Right cardiac atrium (tissue), 5 donors: ENCODE measurements at regions not wholly inside any gene's neighbourhood (a gene's known extent, or its start where the extent isn't known, plus 50 kb on each side); places are given as distances from the start of the nearest gene placed in this dataset.
"Not testable (repeated sequence)": the region's sequence is repeated elsewhere in the genome, so short reads cannot be mapped to it uniquely, and the experiment has no call there.

Experiments used
- ATAC-seq, 2 donors: fragments of 200-7000 bp; cut with Tn5 transposase; one replicate each; pipeline versions ENCODE4 v1.8.0 to v1.9.1; 2020; ENCODE audit warnings: moderate library complexity in 2 of 2, mild to moderate bottlenecking in 1 of 2
- DNase-seq, 3 donors: peaks; one replicate each; pipeline ENCODE4 v3.0.0-alpha.2; 2020
- H3K27ac ChIP-seq: one replicate; pipeline ENCODE4 v1.5.1; 2013; ENCODE audit warnings: mild to moderate bottlenecking, low read length, control low read depth, moderate library complexity
- H3K27me3 ChIP-seq: one replicate; pipeline ENCODE4 v1.6.1; 2013; ENCODE audit not compliant: control insufficient read depth, insufficient read depth
- H3K4me1 ChIP-seq: one replicate; pipeline ENCODE4 v1.6.1; 2013; ENCODE audit warnings: low read length; ENCODE audit not compliant: control insufficient read depth, insufficient read depth
- H3K4me3 ChIP-seq: one replicate; pipeline ENCODE4 v1.5.1; 2013; ENCODE audit warnings: low read length, control low read depth
- H3K9me3 ChIP-seq: one replicate; pipeline ENCODE4 v1.6.1; 2013; ENCODE audit warnings: low read length; ENCODE audit not compliant: control insufficient read depth
- WGBS: extraction: QIAGEN DNeasy Blood & Tissue Kit; methylation state at CpG from one replicate; pipeline ENCODE4 v1.1.7; 2013; 5-methylcytosine and 5-hydroxymethylcytosine counted together
- intact Hi-C, 4 donors: fragments of 100-400 bp; cut with DNase I; formaldehyde crosslinking; loops; one replicate each; pipeline versions ENCODE4 v1.11.0 to v1.14.0; 2022 to 2023
- donor health status: healthy with polysubstance abuse.
- donor health status: DM: no; HTN: yes; CAD: no.
- donor health status: DM: no; HTN: no; CAD: no.
- donor health status: DM: no; HTN: yes; CAD: no; lungs with severe emphysema.
- donor health status: DM: yes; HTN: yes; CAD: no.

DNA sequence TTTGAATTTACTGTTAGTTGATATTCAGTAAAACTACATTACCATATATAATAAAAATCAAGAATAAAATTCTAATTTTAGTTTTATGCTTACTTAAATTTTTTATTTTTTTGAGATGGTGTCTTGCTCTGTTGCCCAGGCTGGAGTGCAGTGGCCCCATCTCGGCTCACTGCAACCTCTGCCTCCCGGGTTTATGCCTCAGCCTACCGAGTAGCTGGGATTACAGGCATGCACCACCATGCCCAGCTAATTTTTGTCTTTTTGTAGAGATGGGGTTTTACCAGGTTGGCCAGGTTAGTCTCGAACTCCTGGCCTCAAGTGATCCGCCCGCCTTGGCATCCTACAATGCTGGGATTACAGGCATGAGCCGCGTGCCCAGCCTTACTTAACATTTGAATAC, 204.4 kb upstream of the PRKCQ start:
- H3K27ac ChIP-seq, ATAC-seq, H3K27me3 ChIP-seq, H3K4me3 ChIP-seq, H3K4me1 ChIP-seq, H3K9me3 ChIP-seq, DNase-seq, intact Hi-C loops: not testable (repeated sequence)
- 90% methylated on average over 8 of the region's 8 CpGs for WGBS

DNA sequence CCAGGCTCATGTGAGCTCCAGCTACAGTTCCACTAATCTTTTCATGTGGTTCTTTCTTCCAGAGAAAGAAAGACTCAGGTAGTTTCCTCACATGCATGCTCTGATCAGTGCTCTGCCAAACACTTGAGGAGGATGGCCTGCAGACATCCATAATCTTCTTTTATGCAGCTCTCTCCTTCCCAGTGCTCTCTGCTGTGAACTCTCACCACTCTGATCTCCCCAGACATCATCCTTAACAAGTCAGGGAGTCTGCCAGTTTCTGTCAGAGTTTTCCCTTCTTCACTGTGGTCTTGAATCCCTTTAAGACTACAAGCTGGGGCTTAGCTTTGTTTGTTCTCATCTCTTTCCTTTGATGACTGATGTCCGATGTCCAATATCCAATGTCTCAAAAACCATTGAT, 203.4 kb upstream of the PRKCQ start:
- Histone ChIP-seq H3K27ac (no peak overlapping the region), H3K4me3 (no peak overlapping the region), H3K4me1 (no peaks in the 10 kb centered on the region), H3K9me3 (no peaks in the 10 kb centered on the region), H3K27me3 (no peaks in the 10 kb centered on the region)
- ATAC-seq (no peak), DNase-seq (no peak)
- intact Hi-C loops, result no loop called here
- WGBS, result 89% methylated on average over 1 of the region's 1 CpG

DNA sequence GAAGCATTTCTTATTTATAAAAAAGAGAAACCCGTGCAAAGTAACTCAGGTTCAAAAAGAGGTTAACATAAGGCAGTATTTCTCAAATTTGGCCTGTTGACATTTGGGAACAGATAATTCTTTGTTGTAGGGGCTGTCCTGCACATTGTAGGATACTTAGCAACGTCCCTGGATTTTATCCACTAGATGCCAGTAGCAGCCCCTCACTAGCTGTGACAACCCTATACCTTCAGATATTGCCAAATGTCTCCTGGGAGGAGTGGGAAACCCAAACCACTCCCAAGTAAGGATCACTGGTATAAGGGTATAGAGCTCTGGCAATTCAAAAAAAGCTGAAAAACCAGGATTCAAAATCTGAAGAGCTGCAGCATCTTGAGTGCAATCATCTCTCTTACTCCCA, 202.3 kb upstream of the PRKCQ start:
- 38% methylated on average over 2 of the region's 2 CpGs for WGBS
- Histone ChIP-seq H3K4me3 (no peak overlapping the region), H3K4me1 (no peaks in the 10 kb centered on the region), H3K27ac (no peak overlapping the region), H3K9me3 (no peaks in the 10 kb centered on the region), H3K27me3 (no peaks in the 10 kb centered on the region)
- intact Hi-C loops, result no loop called here
- no peak for ATAC-seq
- DNase-seq, result no peak

DNA sequence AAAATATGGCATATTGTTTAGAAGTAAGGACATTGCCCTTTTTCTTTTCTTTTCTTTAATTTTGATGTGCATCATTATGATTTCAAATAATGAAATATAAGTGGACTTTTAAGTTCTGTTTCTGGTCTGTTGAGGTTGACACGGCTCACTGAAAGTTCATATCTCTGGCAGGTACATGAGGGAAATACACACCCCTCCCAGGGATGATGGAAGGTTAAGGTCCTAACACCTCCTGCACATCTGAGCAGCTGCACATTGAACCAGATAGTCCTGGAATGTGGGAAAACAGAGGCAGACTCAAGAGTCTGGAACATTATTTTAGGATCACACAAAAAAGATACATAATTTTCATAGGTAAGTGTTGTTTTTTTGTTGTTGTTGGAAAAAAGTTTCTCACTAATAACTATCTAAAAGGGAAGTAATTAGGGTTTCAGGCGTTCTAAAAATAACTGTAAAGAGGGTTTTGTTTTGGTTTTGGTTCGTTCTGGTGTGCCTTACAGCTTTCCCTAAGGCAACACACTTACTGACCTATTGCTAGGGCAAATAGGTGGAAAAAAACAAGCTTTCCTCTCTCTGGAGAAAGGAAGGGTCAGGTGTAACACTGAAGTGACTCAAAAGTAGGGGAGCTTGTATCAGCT, 201.2 kb upstream of the PRKCQ start:
- no peak for ATAC-seq
- Histone ChIP-seq H3K4me1 (no peaks in the 10 kb centered on the region), H3K27me3 (no peaks in the 10 kb centered on the region), H3K4me3 (no peak overlapping the region), H3K27ac (no peak overlapping the region), H3K9me3 (no peaks in the 10 kb centered on the region)
- WGBS, result 26% methylated on average over 3 of the region's 3 CpGs
- DNase-seq, result no peak
- intact Hi-C loops, result no loop called here

DNA sequence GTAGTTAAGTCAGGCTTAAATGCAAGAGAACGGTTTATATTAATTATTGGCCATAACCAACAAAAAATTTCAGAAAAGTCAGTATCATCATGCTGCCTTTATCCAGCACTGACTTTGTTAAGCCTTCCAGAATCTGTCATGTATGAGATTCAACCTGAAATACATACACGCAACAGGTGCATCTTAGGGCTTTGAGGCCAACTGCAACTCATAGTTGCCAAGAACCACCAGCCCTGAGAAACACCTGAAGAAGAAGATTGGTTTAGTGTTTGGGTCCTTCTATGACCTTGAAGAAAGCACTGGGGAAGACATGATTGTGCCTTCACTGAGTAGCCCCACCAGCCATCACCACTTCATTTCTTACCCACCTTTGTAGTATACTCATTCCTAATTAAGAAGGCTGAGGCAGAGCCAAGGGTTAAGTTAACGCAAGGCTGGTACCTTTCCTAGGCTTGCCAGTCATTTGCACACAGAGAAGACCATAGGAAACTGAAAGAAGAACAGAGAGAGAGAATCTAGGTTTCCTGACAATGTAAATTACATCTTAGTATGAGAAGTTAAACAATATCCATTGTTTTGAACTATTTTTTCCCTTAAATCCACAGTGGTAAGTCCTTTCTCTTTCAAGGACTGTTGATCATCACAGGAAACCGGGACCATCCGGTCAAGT, 200.1 kb upstream of the PRKCQ start:
- H3K27me3 ChIP-seq, result no peaks in the 10 kb centered on the region
- no peak overlapping the region for H3K4me3 ChIP-seq
- WGBS, result 84% methylated on average over 5 of the region's 5 CpGs
- ATAC-seq, result no peak
- no peaks in the 10 kb centered on the region for H3K9me3 ChIP-seq
- no peak overlapping the region for H3K27ac ChIP-seq
- H3K4me1 ChIP-seq, result no peaks in the 10 kb centered on the region
- intact Hi-C loops, result no loop called here
- DNase-seq, result no peak

DNA sequence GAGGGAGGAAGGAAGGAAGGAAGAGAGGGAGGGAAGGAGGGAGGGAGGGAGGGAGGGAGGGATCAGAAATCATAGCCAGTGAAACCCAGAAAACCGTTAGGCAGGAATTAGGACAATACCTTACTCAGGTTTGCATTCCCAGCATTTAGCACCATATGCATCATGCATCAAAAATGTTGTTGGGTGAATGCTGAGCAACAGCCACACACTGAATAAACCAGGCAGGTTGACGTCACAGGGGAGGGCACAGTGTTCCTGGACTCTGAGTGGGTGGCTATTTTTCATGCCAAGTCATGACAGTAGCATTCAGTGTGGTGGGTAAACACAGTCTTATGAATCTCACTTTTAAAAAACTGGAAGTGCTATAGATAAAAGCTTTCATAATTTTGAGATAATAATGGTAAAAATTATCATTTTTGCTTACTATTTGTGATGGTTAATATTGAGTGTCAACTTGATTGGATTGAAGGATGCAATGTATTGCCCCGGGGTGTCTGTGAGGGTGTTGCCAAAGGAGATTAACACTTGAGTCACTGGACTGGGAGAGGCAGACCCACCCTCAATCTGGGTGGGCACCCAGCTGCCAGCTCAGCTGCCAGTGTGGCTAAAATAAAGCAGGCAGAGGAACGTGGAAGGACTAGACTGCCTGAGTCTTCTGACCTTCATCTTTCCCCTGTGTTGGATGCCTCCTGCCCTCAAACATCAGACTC, 199.1 kb upstream of the PRKCQ start:
- no peaks in the 10 kb centered on the region for H3K9me3 ChIP-seq
- H3K4me1 ChIP-seq, result no peaks in the 10 kb centered on the region
- intact Hi-C loops, result no loop called here
- H3K27ac ChIP-seq, result no peak overlapping the region
- no peak for DNase-seq
- H3K4me3 ChIP-seq, result no peak overlapping the region
- no peak for ATAC-seq
- WGBS, result 54% methylated on average over 4 of the region's 4 CpGs
- no peaks in the 10 kb centered on the region for H3K27me3 ChIP-seq

DNA sequence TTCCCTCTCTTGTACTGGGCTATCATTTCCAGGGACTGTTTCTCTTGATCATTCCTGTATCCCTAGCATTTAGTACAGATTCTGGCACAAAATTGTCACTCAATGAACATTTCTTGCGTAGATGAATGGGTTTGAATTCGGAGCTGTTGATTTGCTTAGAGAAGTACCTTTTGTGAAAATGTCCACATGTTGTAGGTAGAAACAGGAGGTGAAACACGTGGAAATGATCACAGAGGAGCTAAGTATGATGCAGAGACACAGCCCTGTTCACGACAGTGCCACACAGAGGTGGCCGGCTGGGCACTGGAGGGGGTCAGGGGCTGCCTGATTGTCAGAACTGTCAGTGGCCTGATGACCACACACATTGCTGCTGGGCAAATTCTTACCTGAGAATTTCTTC, 196.1 kb upstream of the PRKCQ start:
- Histone ChIP-seq H3K27me3 (no peaks in the 10 kb centered on the region), H3K27ac (no peak overlapping the region), H3K4me1 (no peaks in the 10 kb centered on the region), H3K9me3 (no peaks in the 10 kb centered on the region), H3K4me3 (no peak overlapping the region)
- ATAC-seq (no peak), DNase-seq (no peak)
- intact Hi-C loops, result no loop called here
- 73% methylated on average over 5 of the region's 5 CpGs for WGBS

DNA sequence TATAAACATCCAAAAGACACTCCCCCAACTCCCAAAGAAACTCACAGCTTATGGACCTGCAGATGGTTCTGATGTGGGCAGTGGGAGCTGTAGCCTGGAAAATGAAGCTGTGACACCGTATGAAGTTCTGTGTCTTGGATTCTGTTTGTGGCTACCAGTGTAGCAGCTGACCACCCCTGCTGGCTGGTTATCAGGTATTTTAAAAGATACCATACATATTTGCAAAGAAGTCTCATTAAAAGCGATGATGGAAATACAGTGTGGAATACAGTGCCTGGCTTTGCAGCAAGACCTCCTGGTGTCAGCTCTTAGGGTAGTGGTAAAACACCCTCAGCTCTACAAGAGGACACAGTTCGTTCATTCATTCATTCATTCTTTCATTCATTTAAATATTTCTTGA, 194.3 kb upstream of the PRKCQ start:
- intact Hi-C loops, result no loop called here
- Histone ChIP-seq H3K4me1 (no peaks in the 10 kb centered on the region), H3K9me3 (peaks cover 3% of the 10 kb centered on the region), H3K4me3 (no peak overlapping the region), H3K27me3 (no peaks in the 10 kb centered on the region), H3K27ac (no peak overlapping the region)
- no peak for ATAC-seq
- no peak for DNase-seq
- 54% methylated on average over 3 of the region's 3 CpGs for WGBS

DNA sequence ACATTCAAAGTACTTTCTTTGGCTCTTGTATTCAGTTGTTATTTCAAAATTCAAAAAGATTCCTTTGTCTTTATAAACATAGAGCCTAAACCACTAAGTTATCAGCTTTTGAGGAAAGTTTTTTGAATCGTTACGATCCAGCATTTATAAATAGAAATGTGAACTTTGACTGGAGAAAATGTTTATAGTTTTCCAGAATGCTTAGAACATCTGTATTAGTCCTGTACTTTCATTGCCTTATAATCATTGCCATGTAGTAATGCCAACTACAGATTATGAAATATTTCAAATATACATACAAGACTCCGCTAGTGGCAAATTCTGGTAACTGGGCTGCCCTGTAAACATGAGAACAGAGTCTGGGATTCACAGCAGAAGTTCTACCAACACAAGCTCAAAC, 191.3 kb upstream of the PRKCQ start:
- Histone ChIP-seq H3K27me3 (no peaks in the 10 kb centered on the region), H3K4me3 (no peak overlapping the region), H3K4me1 (no peaks in the 10 kb centered on the region), H3K9me3 (peaks cover 3% of the 10 kb centered on the region), H3K27ac (no peak overlapping the region)
- WGBS, result 60% methylated on average over 3 of the region's 3 CpGs
- ATAC-seq (no peak), DNase-seq (no peak)
- intact Hi-C loops, result no loop called here

DNA sequence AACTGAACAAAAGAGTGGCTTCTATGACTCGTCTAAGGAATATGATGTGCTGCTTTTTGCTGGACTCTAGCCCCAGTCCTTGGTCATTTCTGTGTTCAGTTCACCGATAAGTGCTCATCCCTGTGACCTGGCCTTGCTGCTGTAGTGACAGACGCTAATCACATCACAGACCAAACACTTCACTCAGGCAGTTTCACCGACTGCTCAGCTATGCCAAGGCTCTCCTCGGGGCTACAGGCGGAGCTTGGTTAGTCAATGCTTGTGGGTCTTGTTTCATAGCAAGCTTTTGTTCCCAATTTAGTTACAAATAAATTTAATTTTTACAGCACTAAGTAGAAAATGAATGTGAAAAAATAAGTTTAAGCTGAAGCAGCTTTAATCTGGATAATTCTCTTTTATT, 190.8 kb upstream of the PRKCQ start:
- H3K4me1 ChIP-seq, result no peaks in the 10 kb centered on the region
- DNase-seq (no peak), ATAC-seq (no peak)
- intact Hi-C loops, result no loop called here
- 48% methylated on average over 6 of the region's 6 CpGs for WGBS
- no peak overlapping the region for H3K27ac ChIP-seq
- peaks cover 3% of the 10 kb centered on the region for H3K9me3 ChIP-seq
- H3K4me3 ChIP-seq, result no peak overlapping the region
- no peaks in the 10 kb centered on the region for H3K27me3 ChIP-seq

DNA sequence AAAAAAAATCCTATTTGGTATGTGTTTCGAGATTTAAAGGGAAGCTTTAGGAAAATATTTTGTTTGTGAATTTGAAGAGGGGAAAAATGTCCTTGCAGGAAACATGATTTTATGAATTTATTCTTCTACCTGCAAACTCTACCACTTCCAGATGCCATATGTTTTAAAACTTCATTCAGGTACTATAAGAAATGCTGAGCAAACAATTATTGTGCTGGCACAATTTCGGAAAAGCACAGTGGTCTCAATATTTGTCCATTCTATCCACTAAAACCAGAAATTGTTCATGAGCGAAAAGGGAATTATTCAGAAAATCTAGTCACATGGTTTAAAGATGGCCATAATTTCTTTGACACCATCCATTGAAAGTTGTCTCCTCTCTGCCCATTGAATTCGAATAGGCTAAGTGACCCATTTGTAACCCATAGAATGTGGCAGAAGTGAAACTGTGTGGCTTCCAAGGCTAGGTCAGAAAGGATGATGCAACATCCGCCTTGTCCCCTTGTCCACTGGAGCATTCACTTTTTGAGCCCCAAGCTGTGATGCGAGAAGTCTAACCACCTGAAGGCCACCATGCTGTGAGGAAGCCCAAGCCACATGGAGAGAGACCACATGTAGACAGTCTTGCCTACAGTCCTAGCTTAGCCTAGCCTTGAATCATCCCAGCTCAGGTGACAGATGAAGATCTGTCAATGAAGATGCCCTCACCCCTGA, 189.8 kb upstream of the PRKCQ start:
- peaks cover 3% of the 10 kb centered on the region for H3K9me3 ChIP-seq
- intact Hi-C loops, result no loop called here
- 86% methylated on average over 6 of the region's 6 CpGs for WGBS

More for the DNA sequence above, 189.8 kb upstream of the PRKCQ start:
- H3K27me3 ChIP-seq, result no peaks in the 10 kb centered on the region
- no peak overlapping the region for H3K4me3 ChIP-seq
- DNase-seq (no peak), ATAC-seq (no peak)
- H3K27ac ChIP-seq, result no peak overlapping the region
- H3K4me1 ChIP-seq, result no peaks in the 10 kb centered on the region
